ENCODE measurements at regions not wholly inside any gene's neighbourhood (a gene's known extent, or its start where the extent isn't known, plus 50 kb on each side); places are given as distances from the start of the nearest gene placed in this dataset.
"Not testable (repeated sequence)": the region's sequence is repeated elsewhere in the genome, so short reads cannot be mapped to it uniquely, and the experiment has no call there.

DNA sequence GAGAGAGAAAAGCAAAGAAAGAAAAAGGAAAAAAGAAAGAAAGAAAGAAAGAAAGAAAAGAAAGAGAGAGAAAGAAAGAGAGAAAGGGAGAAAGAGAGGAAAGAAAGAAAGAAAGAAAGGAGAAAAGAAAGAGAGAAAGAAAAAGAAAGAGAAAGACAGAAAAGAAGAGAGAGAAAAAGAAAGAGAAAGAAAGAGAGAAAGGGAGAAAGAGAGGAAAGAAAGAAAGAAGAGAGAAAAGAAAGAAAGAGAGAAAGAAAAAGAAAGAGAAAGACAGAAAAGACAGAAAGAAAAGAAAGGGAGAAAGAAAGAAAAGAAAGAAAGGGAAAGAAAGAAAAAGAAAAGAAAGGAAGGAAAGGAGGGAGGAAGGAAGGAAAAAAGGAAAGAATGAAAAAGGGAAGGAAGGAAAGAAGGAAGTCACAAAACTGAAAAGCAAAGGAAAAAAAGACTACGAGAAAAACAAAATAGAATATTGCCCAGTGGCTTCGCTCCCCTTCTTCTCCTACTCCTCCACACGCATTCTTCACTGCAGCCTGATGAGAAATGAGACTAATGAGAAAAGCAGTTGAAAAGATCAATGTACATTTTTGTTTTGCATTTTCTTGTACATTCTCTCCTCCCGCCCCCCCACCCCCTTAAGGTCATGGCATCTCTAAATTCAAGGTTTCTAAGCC is 170.0 kb downstream of the SOD2 start:
- DNase-seq (ENCODE audit: low spot score) = no peak

- no peak for DNase-seq (ENCODE audit: low spot score)
Measured at GRCh38 chr6:159521962-159522361, 171.1 kb downstream of the SOD2 start.

DNA sequence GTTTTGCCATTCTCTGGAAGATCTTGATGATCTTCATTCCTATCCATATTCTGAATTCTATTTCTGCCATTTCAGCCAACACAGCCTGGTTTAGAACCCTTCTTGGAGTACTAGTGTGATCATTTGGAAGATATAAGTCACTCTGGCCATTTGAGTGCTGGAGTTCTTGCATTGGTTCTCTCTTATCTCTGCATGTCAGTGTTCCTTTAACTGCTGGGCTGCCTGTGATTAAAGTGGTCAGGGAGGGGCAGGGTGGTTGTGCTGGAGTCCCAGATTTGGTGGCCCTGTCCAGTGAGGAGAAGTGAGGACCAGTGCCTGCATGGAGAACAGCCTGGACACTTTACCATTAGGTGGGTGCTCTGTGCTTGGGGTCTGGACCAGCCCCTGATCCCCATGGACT is 173.0 kb downstream of the SOD2 start:
- DNase-seq (ENCODE audit: low spot score) = no peak

- not testable (repeated sequence) for DNase-seq (ENCODE audit: low spot score)
Measured at GRCh38 chr6:159515811-159516210, 177.2 kb downstream of the SOD2 start.

DNA sequence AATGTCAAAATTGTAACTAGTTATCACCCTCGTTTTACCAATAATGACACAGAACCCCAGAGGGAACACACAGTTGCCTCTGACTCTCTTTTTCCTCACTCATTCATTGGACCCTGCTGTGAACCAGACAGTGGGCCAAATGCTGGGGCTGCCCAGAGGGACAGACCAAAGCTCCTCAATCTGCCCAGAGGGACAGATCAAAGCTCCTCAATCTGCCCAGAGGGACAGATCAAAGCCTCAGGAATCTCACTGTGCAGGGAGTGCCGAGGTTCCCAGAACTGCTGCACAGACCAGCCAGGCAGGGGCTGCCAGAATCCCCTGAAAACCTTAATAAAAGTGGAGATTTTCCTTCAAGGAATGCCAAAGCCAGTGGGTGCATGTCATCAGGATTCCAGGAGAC is 179.1 kb downstream of the SOD2 start:
- DNase-seq (ENCODE audit: low spot score) = no peak

DNA sequence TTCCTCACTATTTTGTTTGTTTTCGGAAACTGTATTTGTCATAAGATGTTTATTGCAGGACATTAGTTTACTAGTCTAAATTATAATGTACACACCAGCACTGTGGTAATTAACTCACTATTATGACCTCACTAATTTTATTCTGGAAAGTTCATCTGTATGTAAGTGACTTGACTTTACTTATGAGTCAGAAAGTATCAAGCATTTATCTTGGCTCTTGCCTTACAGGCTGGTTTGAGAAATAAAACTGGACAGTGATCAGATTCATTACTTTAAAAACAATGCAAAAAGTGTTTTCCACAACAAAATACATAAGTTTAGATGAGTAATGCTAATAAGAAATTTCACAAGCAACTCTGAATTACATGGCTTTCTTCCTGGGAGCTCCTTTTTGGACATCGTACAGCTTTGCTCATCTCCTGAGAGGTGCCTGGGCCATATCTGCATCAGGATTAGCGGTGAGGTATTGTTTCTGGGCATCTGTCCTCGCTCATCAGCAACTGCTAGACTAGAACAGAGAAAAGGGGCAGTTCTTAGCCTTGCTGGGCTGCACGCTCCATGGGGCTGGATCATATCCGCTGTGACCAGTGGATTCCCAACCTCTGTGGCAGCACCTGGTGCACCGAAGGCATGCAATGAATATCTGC is 179.8 kb downstream of the SOD2 start:
- no peak for DNase-seq (ENCODE audit: low spot score)

DNA sequence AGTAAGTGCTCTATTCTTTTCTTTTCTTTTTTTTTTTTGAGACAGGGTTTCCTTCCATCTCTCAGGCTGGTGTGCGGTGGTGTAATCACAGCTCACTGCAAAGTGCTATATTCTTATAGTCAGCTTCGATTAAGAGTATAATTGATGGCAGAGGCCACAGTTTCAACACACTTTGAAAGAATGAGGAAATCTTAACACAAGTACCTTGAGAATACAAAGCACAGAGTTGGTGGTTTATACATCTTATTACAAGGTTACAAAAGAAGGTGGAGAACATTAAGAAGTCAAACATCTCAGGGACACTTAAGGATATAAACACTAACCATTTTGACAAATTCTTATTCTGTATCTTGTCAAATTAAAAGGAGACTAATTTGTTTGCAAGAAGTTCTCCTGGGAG is 180.5 kb downstream of the SOD2 start:
- DNase-seq (ENCODE audit: low spot score) = no peak

- no peak for DNase-seq (ENCODE audit: low spot score)
Measured at GRCh38 chr6:159512104-159512503, 180.9 kb downstream of the SOD2 start.

GRCh38 chr6:159510141-159510540 is 182.9 kb downstream of the SOD2 start:
- no peak for DNase-seq (ENCODE audit: low spot score)

DNA sequence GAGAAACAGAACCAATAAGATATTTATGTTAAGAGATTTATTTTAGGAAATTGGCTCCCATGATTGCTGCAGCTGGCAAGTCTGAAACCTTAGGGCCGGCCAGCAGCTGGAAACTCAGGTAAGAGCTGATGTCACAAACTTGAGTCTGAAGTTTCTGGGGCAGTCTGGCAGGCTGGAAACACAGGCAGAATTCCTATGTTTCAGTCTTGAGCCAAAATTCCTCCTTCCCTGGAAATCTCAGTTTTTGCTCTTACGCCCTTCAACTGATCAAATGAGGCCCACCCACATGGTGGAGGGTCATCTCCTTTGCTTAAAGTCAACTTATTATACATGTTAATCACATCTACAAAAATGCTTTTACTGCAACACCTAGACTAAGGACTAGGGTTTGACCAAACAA is 184.1 kb downstream of the SOD2 start:
- no peak for DNase-seq (ENCODE audit: low spot score)

DNA sequence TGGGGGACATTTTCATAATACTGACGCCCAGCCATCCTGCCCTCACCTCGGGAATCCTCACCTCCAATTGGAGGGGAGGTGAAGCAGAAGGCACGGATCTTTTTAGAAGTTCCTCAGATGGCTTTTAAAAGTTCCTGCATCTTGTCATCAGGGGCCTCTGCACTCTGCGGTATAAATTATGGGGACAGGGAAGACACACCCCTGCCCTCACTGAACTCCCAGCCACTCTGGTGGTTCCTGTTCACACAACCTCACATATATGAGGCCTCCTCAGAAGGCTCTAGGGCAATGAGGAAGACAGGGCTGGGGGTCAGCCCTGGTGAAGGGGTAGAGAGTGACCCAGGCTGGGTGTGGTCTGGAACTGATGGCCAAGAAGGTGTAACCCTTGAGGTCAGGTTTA is 187.0 kb downstream of the SOD2 start:
- no peak for DNase-seq (ENCODE audit: low spot score)

DNA sequence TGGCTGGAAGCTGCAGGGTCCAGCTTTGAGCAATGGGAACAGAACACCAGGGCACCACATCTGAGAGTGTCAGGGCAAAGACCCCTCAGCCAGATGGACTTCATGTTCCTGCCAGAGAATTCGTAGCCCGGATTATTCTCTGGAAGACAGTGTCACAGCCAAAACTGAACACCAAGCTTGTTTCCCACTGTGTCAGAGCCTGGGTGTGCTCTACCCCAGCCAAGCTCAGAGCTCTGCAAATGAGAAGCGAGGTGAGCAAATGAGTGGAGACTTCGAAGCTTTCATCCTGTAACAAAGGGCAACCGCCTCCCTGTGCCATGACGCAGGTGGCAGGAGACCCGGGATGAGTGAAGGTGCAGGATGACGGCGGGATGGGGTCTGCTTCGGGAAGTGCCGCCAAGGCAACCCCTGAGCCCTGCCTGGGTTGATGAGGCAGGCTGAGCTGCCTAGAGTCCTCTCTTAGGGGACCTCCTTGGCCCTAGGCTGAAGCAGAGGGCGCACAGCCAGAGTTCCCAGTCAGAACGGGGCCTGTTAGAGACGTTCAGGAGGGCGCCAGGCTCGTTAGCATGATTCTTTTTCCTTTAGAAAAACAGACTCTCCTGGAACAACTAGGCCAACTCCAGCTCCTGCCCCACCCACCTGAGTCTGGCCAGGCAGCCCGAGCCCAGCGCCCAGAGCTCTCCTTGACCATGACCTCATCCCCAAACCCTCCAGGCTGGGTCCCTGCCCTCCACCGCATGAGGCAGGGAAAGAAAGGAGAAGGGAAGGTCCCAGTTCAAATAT is 187.7 kb downstream of the SOD2 start:
- DNase-seq (ENCODE audit: low spot score) = no peak

DNA sequence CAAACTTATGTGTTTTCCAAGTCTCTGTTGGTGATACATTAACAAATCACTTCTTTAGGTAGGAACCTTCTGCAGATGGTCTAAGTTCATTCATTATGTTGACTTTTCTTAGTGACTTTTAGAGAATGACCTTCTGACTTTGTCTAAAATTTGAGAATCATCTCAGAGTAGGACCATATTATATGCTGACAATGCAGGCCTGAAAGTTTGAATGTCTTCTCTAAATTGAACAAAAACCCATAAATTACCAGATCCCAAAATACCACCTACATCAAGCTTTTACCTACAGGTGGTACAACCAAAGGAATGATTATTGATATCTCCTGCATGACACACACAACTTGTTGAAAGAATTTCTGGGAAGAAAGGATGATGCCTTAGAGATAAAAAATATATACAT is 191.5 kb downstream of the SOD2 start:
- no peak for DNase-seq (ENCODE audit: low spot score)

DNA sequence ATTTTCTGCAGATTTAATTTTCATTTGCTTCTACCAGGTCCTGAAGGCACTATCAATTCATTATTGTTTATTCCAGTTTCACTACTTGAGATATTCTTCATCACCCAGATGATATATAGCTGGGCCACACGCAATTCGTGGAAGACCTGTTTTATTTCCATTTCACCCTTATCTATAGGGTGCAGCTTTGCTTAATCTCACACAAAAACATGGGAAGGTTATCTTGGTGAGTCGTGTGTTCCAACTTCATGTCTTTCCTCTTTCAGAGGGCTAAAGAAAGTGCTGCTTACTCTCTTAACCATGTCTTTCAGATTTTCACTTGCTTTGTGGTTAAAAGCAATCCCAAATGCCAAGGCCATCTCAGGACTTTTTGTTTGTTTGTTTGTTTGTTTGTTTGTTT is 194.0 kb downstream of the SOD2 start:
- no peak for DNase-seq (ENCODE audit: low spot score)

DNA sequence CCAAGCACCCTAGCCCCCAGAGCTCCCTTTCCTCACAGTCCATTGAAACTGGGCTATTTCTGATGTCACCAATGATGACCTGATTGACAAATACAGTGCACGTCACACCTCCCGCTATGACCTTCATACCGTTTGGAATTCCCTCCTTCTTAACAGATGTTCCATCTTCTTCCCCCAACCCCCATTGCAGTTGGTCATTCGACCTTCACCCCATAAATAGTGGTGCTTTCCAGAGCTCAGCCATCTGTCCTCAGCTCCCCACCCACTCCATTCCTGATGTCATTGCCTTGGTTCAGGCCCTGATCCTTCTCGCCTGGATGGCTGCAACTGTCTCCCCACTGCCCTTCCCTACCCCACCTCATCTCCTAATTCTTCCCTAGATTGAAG is 198.5 kb downstream of the SOD2 start:
- peak; percentile 3 for DNase-seq (ENCODE audit: low spot score)

DNA sequence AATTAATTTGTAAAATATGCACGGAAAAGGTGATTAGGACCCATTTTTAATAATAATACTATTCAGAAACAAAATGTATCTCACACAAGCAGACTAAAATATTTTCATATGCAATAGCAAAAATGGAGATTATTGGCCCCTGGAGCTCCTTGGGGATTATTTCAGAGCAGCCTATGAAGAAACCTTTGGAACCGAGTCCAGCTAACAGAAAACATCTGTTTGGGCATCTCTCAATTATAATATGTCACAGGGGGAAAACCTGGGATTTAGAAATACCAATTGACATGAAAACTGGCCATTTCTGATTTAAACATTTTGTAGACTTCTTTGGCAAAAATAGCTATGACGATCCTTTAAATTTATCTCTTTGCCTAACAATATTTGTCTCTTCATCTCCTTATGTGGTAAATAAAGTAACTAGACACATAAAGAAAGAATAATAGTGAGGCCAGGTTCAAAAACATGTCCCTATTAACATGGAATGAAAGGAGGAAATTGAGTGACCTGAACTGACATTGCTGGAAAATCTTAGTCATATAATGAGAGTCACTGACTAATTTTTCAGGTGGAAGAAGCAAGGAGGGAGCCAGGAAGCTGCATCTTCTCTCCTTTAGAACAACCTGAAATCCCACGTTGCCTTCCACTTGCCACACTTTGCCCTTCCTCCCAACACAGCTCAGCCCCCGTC is 199.0 kb downstream of the SOD2 start:
- DNase-seq (ENCODE audit: low spot score) = peak; percentile 41

- DNase-seq (ENCODE audit: low spot score) = no peak
Measured at GRCh38 chr6:159493231-159493897, 199.7 kb downstream of the SOD2 start.

DNA sequence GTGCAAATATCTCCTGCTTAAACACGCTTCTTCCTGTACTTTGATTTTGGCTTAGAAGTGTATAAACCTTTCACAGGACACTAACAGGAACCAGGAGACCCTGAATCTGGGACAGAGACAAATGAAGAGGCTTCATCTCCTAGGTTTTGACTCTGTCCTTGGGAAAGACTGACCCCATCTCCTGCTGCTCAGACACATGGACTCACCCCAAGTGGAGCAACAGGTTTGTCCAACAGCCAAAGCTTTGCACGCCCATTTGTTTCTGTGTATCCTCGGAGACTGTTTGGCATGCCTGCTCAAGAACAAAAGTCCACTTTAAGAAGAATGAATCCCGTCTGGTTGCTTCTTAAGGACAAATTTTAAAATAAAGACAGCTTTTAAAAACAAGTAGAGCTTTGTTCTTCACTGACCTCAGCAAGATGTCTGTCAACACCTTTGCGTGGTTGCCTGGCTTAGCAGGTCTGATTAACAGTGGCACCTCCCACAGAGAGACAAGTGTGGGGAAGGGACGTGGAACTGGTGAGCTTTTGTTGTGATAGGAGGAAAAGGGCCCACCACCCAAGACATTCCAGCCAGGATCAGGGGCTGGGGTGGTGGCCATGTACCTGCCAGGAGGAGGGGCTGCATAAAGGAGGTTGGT is 202.6 kb downstream of the SOD2 start:
- DNase-seq (ENCODE audit: low spot score) = no peak

DNA sequence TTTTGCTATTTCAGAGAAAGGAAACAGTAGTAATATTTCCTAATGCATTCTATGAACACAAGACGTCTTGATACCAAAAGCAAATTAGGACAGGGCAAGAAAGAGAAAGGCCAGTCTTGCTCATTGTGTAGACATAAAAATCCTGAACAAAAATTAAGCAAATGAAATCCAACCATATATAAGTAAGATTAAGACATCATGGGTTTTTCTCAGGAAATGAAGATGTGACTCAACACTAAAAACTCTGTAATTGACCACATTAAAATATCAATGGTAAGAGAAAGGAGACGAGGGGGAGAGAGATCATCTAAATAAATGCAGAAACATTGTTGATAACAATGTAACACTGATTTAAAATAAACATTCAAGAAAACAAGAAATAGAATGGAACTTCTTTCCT is 205.4 kb downstream of the SOD2 start:
- no peak for DNase-seq (ENCODE audit: low spot score)

DNA sequence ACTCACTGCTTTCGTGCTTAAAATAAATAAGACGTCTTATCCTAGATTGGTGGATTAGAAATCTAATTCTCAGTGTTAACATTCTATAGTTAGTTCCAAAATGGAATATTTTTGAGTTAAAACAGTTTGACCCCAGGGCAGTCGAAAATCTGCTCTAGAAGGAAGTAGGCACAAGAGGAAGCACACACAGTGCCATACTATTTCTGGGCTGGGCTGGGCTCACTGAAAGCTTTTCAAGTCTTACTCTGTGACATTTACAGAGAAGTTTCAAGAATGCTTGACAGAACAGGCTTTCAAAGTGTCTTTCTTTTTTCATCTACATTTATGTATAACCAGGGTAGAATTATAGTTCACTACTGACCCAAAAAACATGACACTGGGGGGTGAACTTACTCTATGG is 209.8 kb downstream of the SOD2 start:
- DNase-seq (ENCODE audit: low spot score) = no peak

DNA sequence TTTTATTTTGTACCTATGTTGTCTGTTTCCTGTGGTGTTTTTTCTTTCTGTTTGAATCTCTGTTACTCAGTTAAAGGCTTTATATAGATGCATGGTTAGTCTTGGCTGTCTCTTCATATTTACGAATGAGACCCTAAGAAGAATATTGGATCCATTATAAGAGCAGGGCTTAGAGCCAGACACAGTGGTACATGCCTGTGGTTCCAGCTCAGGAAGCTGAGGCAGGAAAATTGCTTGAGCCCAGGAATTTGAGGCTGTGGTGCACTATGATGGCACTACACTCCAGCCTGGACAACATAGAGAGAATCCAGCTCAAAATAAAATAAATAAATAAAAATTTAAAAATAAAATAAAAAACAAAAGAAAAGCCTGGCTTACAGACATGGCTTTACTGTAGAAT is 211.1 kb downstream of the SOD2 start:
- no peak for DNase-seq (ENCODE audit: low spot score)

GRCh38 chr6:159480471-159480870 is 212.6 kb downstream of the SOD2 start:
- no peak for DNase-seq (ENCODE audit: low spot score)

All from kidney tubule cell (primary cell).